Neural progenitor cell (in vitro differentiated cells): ENCODE measurements at regions not wholly inside any gene's neighbourhood (a gene's known extent, or its start where the extent isn't known, plus 50 kb on each side); places are given as distances from the start of the nearest gene placed in this dataset.

Experiments used
- CTCF ChIP-seq: fragments of 200-600 bp; sonication (generic); IDR thresholded peaks from 2 replicates; pipeline ENCODE4 v1.5.1; 2017; ENCODE audit warnings: antibody characterized with exemption, mild to moderate bottlenecking
- EZH2 ChIP-seq: fragments of 200-600 bp; sonication (generic); IDR thresholded peaks from 2 replicates; pipeline ENCODE4 v1.6.1; 2017; ENCODE audit warnings: antibody characterized with exemption, mild to moderate bottlenecking, moderate library complexity
- EZH2phosphoT487 ChIP-seq: fragments of 200-600 bp; sonication (generic); IDR thresholded peaks from 2 replicates; pipeline ENCODE4 v1.6.1; 2017; ENCODE audit warnings: antibody characterized with exemption

- TF ChIP-seq CTCF (no peak), EZH2 (no peak), EZH2phosphoT487 (no peak)
Measured at GRCh38 chr3:55330756-55331155, 156.3 kb downstream of the WNT5A start.
